ENCODE measurements at regions not wholly inside any gene's neighbourhood (a gene's known extent, or its start where the extent isn't known, plus 50 kb on each side); places are given as distances from the start of the nearest gene placed in this dataset.
"Not testable (repeated sequence)": the region's sequence is repeated elsewhere in the genome, so short reads cannot be mapped to it uniquely, and the experiment has no call there.

DNA sequence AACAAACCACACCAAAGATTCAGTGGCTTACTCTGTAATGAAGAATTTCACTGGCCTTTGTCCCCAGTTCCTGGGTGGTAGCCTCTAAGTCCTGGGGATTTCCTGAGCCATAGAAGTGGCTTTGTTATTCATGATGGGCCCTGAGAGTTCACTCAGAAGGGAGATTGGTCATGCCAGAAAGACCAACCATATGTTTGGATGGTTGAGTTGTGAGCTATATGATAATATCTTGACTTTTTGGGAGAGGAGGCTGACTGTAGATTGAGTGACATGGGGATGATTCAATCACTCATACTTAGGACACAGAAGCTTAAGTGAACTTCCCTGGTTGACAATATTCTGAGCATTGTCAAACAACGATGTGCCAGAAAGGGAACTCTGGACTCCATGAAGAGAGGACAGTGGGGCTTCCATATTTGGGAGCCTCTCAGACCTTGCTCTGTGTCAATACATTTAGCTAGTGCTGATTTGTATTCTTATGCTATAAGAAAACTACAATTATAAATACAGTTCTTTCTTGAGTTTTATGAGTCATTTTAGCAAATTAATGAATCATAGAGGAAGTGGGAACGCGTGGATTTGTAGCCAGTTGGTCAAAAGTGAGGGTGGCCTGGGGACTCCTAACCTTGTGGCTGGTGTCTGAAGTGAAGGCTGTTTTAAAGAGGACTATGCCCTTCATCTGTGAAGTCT is 392.0 kb downstream of the GBA3 start:
- H3K4me3 ChIP-seq, result no peak overlapping the region
- H3K9me3 ChIP-seq, result peaks cover 0 to 9% (median 3%) of the 10 kb centered on the region in 4 donors
- no peaks in the 10 kb centered on the region for H3K4me1 ChIP-seq
- H3K27me3 ChIP-seq, result no peaks in the 10 kb centered on the region
- no peak for DNase-seq
- TF ChIP-seq, protein P1, sequence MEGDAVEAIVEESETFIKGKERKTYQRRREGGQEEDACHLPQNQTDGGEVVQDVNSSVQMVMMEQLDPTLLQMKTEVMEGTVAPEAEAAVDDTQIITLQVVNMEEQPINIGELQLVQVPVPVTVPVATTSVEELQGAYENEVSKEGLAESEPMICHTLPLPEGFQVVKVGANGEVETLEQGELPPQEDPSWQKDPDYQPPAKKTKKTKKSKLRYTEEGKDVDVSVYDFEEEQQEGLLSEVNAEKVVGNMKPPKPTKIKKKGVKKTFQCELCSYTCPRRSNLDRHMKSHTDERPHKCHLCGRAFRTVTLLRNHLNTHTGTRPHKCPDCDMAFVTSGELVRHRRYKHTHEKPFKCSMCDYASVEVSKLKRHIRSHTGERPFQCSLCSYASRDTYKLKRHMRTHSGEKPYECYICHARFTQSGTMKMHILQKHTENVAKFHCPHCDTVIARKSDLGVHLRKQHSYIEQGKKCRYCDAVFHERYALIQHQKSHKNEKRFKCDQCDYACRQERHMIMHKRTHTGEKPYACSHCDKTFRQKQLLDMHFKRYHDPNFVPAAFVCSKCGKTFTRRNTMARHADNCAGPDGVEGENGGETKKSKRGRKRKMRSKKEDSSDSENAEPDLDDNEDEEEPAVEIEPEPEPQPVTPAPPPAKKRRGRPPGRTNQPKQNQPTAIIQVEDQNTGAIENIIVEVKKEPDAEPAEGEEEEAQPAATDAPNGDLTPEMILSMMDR (IDR thresholded peaks at IDR 0.05), result no peak
- no peak for TF ChIP-seq POLR2A (IDR thresholded peaks at IDR 0.05)
- no peak overlapping the region for H3K27ac ChIP-seq
- no peaks in the 10 kb centered on the region for H3K36me3 ChIP-seq

DNA sequence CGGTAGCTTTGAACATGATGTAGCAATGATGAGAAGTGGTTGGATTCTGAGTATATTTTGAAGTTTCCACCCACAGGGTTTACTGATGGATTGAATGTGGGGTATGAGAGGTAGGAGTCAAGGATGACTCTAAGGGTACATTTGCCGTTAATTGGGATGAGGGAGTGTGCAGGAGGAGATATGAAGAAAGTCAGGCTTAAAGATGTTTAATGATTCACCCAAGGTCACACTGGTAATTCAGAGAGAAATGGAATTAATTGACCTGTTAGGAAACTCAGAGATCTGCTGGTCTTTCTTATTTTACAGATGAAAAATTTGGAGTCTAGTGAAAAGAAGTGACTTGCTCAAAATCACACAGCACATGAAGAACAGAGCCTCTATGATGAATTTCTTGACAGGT is 390.7 kb downstream of the GBA3 start:
- H3K36me3 ChIP-seq, result no peaks in the 10 kb centered on the region
- H3K9me3 ChIP-seq, result peaks cover 0 to 11% (median 3%) of the 10 kb centered on the region in 4 donors
- H3K27me3 ChIP-seq, result no peaks in the 10 kb centered on the region
- TF ChIP-seq, protein P1 (IDR thresholded peaks at IDR 0.05), result no peak
- no peak for TF ChIP-seq POLR2A (IDR thresholded peaks at IDR 0.05)
- DNase-seq, result no peak
- no peak overlapping the region for H3K27ac ChIP-seq
- no peaks in the 10 kb centered on the region for H3K4me1 ChIP-seq
- no peak overlapping the region for H3K4me3 ChIP-seq

DNA sequence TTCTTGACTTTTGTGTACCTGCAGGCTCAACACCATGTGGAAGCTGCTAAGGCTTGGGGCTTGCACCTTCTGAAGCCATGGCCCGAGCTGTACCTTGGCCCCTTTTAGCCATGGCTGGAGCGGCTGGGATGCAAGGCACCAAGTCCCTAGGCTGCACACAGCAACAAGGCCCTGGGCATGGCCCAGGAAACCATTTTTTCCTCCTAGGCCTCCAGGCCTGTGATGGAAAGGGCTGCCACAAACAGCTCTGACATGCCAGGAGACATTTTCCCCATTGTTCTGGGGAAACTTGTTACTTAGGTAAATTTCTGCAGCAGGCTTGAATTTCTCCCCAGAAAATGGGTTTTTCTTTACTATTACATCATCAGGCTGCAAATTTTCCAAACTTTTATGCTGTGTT is 387.4 kb downstream of the GBA3 start:
- peaks cover 0 to 11% (median 3%) of the 10 kb centered on the region in 4 donors for H3K9me3 ChIP-seq
- not testable (repeated sequence) for H3K36me3 ChIP-seq, H3K27me3 ChIP-seq, H3K4me1 ChIP-seq, DNase-seq, H3K4me3 ChIP-seq, H3K27ac ChIP-seq

DNA sequence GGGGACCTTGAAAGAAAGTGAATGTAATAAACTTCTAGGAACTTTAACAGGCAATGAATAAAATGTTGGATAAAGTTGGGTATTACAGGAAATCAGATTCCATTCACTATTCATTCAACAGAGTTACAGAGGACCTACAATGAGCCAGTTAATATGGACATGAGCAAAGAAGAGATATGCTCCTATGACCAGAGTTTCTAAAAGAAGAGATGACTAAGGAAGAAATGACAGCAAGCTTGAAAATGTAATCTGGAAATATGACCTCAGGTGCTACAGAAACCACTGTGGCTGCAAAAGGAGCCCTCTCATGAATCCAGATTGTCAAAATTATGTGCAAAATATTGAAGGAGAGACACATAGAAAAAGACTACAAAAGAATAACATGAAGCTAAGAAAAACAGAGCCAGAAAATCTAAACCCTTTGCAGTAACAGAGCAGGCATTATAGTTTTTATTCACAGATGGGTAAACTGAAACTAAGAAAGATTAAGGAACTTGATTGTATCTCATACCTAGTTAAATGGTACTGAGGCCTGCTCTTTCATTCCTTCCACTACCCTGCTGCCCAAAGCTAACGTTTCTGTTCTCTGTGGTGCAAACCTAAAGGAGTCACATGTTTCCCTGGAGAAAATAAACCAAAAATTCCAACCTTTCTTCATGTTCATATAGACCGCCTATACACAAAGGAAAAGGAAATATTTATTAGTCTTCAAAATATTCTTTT is 378.3 kb downstream of the GBA3 start:
- no peak for DNase-seq
- H3K36me3 ChIP-seq, result no peaks in the 10 kb centered on the region
- no peak overlapping the region for H3K4me3 ChIP-seq
- no peaks in the 10 kb centered on the region for H3K27me3 ChIP-seq
- no peaks in the 10 kb centered on the region for H3K9me3 ChIP-seq
- no peak for TF ChIP-seq POLR2A (IDR thresholded peaks at IDR 0.05)
- TF ChIP-seq, protein P1 (IDR thresholded peaks at IDR 0.05), result no peak
- H3K4me1 ChIP-seq, result no peaks in the 10 kb centered on the region
- H3K27ac ChIP-seq, result no peak overlapping the region

DNA sequence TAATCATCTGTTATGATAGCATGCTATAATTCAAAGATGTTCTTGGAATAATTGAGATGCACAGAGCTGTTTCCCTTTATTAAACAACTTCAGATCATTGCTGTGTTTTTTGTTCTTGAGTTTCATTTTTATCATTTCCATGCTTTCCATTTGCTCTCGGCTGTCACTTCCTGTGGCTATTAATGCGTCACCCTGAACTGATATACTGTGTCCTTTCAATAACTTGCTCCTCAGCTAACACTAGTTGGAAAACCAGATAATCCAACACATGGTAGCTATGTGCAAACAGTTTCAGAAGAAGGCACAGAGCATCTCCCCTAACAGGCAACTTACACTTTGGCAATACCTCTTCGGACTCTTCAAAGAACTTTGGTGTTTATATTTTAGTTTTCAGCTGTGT is 376.0 kb downstream of the GBA3 start:
- TF ChIP-seq, protein P1 (IDR thresholded peaks at IDR 0.05), result no peak
- no peak for TF ChIP-seq POLR2A (IDR thresholded peaks at IDR 0.05)
- no peaks in the 10 kb centered on the region for H3K4me1 ChIP-seq
- H3K9me3 ChIP-seq, result no peaks in the 10 kb centered on the region
- no peaks in the 10 kb centered on the region for H3K27me3 ChIP-seq
- H3K36me3 ChIP-seq, result no peaks in the 10 kb centered on the region
- no peak for DNase-seq
- H3K27ac ChIP-seq, result no peak overlapping the region
- no peak overlapping the region for H3K4me3 ChIP-seq

DNA sequence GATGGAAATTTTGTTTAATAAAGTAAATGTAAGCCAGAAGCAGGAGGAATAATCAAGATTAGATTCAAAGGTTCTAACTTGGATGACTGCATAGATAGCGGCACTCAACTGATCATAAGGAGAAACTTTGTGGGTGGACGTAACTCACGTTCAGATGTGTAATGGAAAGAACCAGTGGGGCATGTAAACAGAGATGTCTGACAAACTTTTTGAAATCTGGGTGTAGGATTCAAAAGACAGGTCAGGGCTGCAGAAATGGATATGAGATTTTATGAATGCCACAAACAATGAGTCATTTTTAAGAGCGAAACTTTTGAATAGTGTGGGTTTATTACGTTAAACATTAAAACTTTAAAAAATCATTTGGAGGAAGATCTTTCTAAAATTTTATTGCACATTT is 375.6 kb downstream of the GBA3 start:
- H3K9me3 ChIP-seq, result no peaks in the 10 kb centered on the region
- no peak for TF ChIP-seq POLR2A (IDR thresholded peaks at IDR 0.05)
- TF ChIP-seq, protein P1 (IDR thresholded peaks at IDR 0.05), result no peak
- no peaks in the 10 kb centered on the region for H3K4me1 ChIP-seq
- no peak overlapping the region for H3K27ac ChIP-seq
- no peaks in the 10 kb centered on the region for H3K27me3 ChIP-seq
- no peaks in the 10 kb centered on the region for H3K36me3 ChIP-seq
- no peak for DNase-seq
- H3K4me3 ChIP-seq, result no peak overlapping the region
